Transverse colon (tissue), 4 donors: ENCODE measurements at regions not wholly inside any gene's neighbourhood (a gene's known extent, or its start where the extent isn't known, plus 50 kb on each side); places are given as distances from the start of the nearest gene placed in this dataset.
A peak's percentile ranks its signal among the peaks of the same experiment; 100 is the strongest.

Source experiments
- EP300 ChIP-seq: sonication (generic); formaldehyde crosslinking; IDR thresholded peaks from one replicate; pipeline ENCODE4 v1.6.1; 2017; ENCODE audit warnings: antibody characterized with exemption, low read depth
- POLR2A ChIP-seq: fragments of 450-650 bp; IDR thresholded peaks from one replicate; pipeline ENCODE4 v1.6.1; 2016; ENCODE audit warnings: antibody characterized with exemption, mild to moderate bottlenecking, moderate library complexity
- POLR2AphosphoS5 ChIP-seq, 3 donors: sonication (generic); formaldehyde crosslinking; IDR thresholded peaks; one replicate each; pipeline ENCODE4 v1.6.1; 2016; ENCODE audit warnings: antibody characterized with exemption in 3 of 3
- TF ChIP-seq, protein P1 (sequence below), 5 experiments: fragments of 200-600 bp in 3 of 5; fragments of 450-650 bp in 2 of 5; sonication (generic) in 3 of 5; IDR thresholded peaks; 1 replicate in 2 of 5; 2 replicates in 3 of 5; pipeline ENCODE4 v1.5.1; 2016 to 2017; ENCODE audit warnings: antibody characterized with exemption in 5 of 5, inconsistent platforms in 3 of 5, mild to moderate bottlenecking in 2 of 5, moderate library complexity in 1 of 5

DNA sequence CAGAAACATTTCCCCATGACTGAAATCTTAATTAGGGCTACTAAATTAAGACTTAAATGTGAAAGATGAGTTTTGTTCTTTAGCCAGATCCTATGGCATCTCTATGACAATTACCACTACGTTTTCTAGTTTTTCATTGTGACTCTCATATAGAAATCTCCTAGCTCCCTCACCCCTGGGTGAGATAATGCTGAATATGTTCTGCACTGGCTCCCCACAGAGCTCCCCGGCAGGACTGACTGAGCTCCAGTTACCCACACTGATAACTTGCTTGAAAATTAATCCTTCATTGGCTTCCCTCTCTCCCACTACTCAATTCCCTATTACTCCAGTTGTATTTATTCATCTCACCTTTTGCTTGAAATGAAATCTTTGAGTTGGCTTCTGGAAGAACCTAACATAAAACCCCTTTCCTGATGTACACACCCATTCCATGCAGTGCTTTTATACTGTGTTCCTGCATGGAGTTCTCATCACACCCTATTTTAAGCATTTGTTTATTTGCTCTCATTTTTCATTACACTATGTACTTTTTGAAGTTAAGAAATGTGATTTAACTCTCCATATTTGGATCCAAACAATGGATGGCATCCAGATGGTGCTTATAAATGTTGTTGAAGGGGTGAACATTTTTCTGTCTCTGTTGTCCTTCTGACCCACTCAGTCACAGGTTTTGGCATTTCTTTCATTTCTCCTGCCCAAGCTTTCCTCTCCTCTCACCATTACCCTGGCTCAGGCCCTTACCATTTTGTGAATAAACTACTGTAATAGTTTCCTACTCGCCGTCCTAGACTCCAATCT, 623.4 kb downstream of the SPRY1 start:
- TF ChIP-seq, protein P1, sequence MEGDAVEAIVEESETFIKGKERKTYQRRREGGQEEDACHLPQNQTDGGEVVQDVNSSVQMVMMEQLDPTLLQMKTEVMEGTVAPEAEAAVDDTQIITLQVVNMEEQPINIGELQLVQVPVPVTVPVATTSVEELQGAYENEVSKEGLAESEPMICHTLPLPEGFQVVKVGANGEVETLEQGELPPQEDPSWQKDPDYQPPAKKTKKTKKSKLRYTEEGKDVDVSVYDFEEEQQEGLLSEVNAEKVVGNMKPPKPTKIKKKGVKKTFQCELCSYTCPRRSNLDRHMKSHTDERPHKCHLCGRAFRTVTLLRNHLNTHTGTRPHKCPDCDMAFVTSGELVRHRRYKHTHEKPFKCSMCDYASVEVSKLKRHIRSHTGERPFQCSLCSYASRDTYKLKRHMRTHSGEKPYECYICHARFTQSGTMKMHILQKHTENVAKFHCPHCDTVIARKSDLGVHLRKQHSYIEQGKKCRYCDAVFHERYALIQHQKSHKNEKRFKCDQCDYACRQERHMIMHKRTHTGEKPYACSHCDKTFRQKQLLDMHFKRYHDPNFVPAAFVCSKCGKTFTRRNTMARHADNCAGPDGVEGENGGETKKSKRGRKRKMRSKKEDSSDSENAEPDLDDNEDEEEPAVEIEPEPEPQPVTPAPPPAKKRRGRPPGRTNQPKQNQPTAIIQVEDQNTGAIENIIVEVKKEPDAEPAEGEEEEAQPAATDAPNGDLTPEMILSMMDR (IDR thresholded peaks at IDR 0.05): no peak
- TF ChIP-seq POLR2AphosphoS5 (IDR thresholded peaks at IDR 0.05) (peak in 1 of 3 donors; percentile 4), POLR2A (no peak), EP300 (no peak)
